ENCODE measurements at regions not wholly inside any gene's neighbourhood (a gene's known extent, or its start where the extent isn't known, plus 50 kb on each side); places are given as distances from the start of the nearest gene placed in this dataset.
"Not testable (repeated sequence)": the region's sequence is repeated elsewhere in the genome, so short reads cannot be mapped to it uniquely, and the experiment has no call there.

DNA sequence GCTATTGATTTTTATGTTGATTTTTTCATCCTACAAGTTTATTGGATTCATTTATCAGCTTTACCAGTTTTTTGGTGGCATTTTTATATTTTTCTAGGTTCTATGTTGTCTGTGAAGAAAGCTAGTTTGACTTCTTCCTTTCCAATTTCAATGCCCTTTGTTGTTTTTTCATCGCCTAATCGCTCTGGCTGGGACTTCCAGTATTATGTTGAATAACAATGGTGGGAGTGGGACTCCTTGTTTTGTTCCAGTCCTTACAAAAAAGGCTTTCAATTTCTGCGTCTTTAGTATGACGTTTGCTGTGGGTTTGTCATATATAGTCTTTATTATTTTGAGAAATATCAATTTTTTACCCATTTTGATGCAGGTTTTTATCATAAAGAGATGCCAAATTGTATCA lies 175.6 kb upstream of the CCNH start:
- Histone ChIP-seq H3K4me1 (no peaks in the 10 kb centered on the region), H3K27me3 (no peaks in the 10 kb centered on the region), H3K27ac (no peak overlapping the region), H3K36me3 (no peaks in the 10 kb centered on the region), H3K4me3 (no peak overlapping the region), H3K9me3 (no peaks in the 10 kb centered on the region)
- ATAC-seq (ENCODE audit: low FRiP score in 2 of 2): no peak
- WGBS, 2 donors: 57 to 71% methylated on average over 4 of the region's 4 CpGs
- no peak for DNase-seq
- TF ChIP-seq, protein P1, sequence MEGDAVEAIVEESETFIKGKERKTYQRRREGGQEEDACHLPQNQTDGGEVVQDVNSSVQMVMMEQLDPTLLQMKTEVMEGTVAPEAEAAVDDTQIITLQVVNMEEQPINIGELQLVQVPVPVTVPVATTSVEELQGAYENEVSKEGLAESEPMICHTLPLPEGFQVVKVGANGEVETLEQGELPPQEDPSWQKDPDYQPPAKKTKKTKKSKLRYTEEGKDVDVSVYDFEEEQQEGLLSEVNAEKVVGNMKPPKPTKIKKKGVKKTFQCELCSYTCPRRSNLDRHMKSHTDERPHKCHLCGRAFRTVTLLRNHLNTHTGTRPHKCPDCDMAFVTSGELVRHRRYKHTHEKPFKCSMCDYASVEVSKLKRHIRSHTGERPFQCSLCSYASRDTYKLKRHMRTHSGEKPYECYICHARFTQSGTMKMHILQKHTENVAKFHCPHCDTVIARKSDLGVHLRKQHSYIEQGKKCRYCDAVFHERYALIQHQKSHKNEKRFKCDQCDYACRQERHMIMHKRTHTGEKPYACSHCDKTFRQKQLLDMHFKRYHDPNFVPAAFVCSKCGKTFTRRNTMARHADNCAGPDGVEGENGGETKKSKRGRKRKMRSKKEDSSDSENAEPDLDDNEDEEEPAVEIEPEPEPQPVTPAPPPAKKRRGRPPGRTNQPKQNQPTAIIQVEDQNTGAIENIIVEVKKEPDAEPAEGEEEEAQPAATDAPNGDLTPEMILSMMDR (IDR thresholded peaks at IDR 0.05): no peak
- TF ChIP-seq POLR2AphosphoS5 (IDR thresholded peaks at IDR 0.05) (no peak), EP300 (IDR thresholded peaks at IDR 0.05) (no peak), POLR2A (IDR thresholded peaks at IDR 0.05) (no peak)

DNA sequence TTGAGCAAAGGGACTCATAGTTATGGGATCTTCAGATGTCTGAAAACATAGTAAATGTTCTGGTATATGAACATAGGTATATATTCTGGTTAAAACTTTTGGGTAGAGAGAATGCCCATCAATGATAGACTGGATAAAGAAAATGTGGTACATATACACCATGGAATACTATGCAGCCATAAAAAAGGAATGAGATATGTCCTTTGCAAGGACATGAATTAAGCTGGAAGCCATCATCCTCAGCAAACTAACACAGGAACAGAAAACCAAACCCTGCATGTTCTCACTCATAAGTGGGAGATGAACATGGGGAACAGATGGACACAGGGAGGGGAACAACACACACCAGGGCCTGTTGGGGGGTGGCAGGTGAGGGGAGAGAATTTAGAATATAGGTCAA lies 171.0 kb upstream of the CCNH start:
- H3K4me1 ChIP-seq; H3K36me3 ChIP-seq; ATAC-seq (ENCODE audit: low FRiP score in 2 of 2); H3K27me3 ChIP-seq; DNase-seq; H3K9me3 ChIP-seq; H3K27ac ChIP-seq; H3K4me3 ChIP-seq: not testable (repeated sequence)

DNA sequence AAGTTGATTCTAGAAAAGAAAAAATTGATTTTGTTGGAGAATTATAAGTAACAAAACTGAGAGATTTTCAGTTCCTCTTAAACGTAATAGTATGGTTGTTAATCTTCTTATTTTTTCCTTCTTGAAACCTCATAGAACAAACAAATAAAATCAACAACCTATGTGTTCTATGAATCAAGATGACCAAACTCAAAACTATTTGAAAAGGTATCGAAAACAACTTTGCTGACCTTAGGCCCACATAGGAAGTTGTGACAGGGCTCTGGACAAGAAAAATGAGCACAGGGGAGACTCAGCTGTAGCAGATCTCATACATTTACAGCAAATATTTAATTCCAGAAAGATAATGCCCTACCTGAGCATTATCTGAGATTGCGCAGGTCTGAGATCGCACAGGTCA lies 169.4 kb upstream of the CCNH start:
- no peak for DNase-seq
- WGBS, 2 donors: 90 to 91% methylated on average over 4 of the region's 4 CpGs

DNA sequence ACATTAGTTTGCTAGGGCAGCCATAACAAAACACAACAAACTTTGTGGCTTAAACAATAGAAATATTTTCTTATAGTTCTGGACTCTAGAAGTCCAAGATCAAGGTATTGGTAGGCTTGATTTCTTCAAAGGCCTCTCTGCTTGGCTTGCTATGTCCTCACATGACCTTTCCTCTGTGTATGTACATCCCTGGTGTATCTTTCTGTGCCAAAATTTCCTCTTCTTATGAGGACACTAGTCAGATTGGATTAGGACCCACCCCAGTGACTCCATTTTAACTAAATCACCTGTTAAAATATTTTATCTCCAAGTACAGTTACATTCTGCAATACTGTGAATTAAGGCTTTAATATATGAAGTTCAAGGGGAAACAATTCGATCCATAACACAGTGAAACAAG lies 168.9 kb upstream of the CCNH start:
- ATAC-seq (ENCODE audit: low FRiP score in 2 of 2): no peak
- 73 to 83% methylated on average over 1 of the region's 1 CpG for WGBS, 2 donors
- no peak for TF ChIP-seq EP300 (IDR thresholded peaks at IDR 0.05)
- TF ChIP-seq, protein P1 (IDR thresholded peaks at IDR 0.05): no peak
- no peak for TF ChIP-seq POLR2AphosphoS5 (IDR thresholded peaks at IDR 0.05)
- no peak for TF ChIP-seq POLR2A (IDR thresholded peaks at IDR 0.05)

More for the DNA sequence above, 169.4 kb upstream of the CCNH start:
- no peak overlapping the region for H3K27ac ChIP-seq
- no peaks in the 10 kb centered on the region for H3K36me3 ChIP-seq
- H3K4me3 ChIP-seq: no peak overlapping the region
- TF ChIP-seq POLR2AphosphoS5 (IDR thresholded peaks at IDR 0.05): no peak
- TF ChIP-seq, protein P1 (IDR thresholded peaks at IDR 0.05): no peak
- no peak for TF ChIP-seq EP300 (IDR thresholded peaks at IDR 0.05)
- no peak for TF ChIP-seq POLR2A (IDR thresholded peaks at IDR 0.05)
- no peak for ATAC-seq (ENCODE audit: low FRiP score in 2 of 2)
- H3K27me3 ChIP-seq: no peaks in the 10 kb centered on the region
- H3K9me3 ChIP-seq: no peaks in the 10 kb centered on the region
- H3K4me1 ChIP-seq: no peaks in the 10 kb centered on the region

DNA sequence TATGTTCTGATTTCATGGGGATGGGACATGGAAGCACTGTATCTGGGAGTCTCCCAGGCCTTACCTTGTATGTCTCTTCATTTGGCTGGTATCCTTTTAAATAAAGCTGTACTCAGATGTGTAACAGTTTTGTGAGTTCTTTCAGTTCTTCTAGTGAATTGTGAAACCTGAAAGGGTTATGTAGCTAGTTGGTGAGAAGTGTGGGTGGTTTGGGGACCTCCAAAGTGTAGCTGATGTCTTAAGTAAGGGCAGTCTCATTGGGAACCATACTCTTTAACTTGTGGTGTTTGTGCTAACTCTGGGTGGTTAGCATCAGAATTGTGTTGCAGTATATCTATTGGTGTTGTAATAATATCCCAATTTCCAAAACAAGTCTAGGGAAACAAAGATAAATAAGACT lies 166.9 kb upstream of the CCNH start:
- no peak for ATAC-seq (ENCODE audit: low FRiP score in 2 of 2)
- no peak overlapping the region for H3K4me3 ChIP-seq

More for the DNA sequence above, 168.9 kb upstream of the CCNH start:
- Histone ChIP-seq H3K9me3 (no peaks in the 10 kb centered on the region), H3K27ac (no peak overlapping the region), H3K27me3 (no peaks in the 10 kb centered on the region), H3K4me1 (no peaks in the 10 kb centered on the region), H3K4me3 (no peak overlapping the region), H3K36me3 (no peaks in the 10 kb centered on the region)
- DNase-seq: no peak

More for the DNA sequence above, 166.9 kb upstream of the CCNH start:
- DNase-seq: no peak
- no peak for TF ChIP-seq EP300 (IDR thresholded peaks at IDR 0.05)
- no peak for TF ChIP-seq POLR2AphosphoS5 (IDR thresholded peaks at IDR 0.05)
- TF ChIP-seq, protein P1 (IDR thresholded peaks at IDR 0.05): no peak
- TF ChIP-seq POLR2A (IDR thresholded peaks at IDR 0.05): no peak
- Histone ChIP-seq H3K36me3 (no peaks in the 10 kb centered on the region), H3K27ac (no peak overlapping the region), H3K9me3 (no peaks in the 10 kb centered on the region), H3K27me3 (no peaks in the 10 kb centered on the region), H3K4me1 (no peaks in the 10 kb centered on the region)
